Transverse colon (tissue), 4 donors: ENCODE measurements at regions not wholly inside any gene's neighbourhood (a gene's known extent, or its start where the extent isn't known, plus 50 kb on each side); places are given as distances from the start of the nearest gene placed in this dataset.

Experiments used
- EP300 ChIP-seq: sonication (generic); formaldehyde crosslinking; IDR thresholded peaks from one replicate; pipeline ENCODE4 v1.6.1; 2017; ENCODE audit warnings: antibody characterized with exemption, low read depth
- POLR2A ChIP-seq: fragments of 450-650 bp; IDR thresholded peaks from one replicate; pipeline ENCODE4 v1.6.1; 2016; ENCODE audit warnings: antibody characterized with exemption, mild to moderate bottlenecking, moderate library complexity
- POLR2AphosphoS5 ChIP-seq, 3 donors: sonication (generic); formaldehyde crosslinking; IDR thresholded peaks; one replicate each; pipeline ENCODE4 v1.6.1; 2016; ENCODE audit warnings: antibody characterized with exemption in 3 of 3
- TF ChIP-seq, protein P1 (sequence below), 5 experiments: fragments of 200-600 bp in 3 of 5; fragments of 450-650 bp in 2 of 5; sonication (generic) in 3 of 5; IDR thresholded peaks; 1 replicate in 2 of 5; 2 replicates in 3 of 5; pipeline ENCODE4 v1.5.1; 2016 to 2017; ENCODE audit warnings: antibody characterized with exemption in 5 of 5, inconsistent platforms in 3 of 5, mild to moderate bottlenecking in 2 of 5, moderate library complexity in 1 of 5

DNA sequence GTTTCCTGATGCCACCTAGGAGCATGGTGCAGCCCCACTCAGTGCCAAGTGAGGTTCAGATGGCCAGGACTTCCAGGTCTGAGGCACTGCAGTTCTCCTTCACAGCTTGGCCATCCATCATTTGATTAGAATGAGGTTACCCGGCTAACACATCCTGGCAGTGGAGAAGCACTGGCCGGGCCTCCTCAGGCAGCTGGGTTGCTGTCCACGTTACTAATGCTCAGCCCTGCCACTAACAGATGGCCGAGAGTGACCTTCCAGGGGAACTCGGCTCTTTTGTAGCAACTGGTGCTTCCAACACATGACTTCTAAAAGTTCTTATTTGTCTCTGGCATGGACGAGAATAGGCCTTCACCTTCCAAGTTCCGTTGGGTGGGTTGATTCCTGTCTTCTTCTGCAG lies 204.6 kb upstream of the CFAP20DC start:
- TF ChIP-seq POLR2A (no peak), POLR2AphosphoS5 (IDR thresholded peaks at IDR 0.05) (no peak), EP300 (no peak)
- TF ChIP-seq, protein P1, sequence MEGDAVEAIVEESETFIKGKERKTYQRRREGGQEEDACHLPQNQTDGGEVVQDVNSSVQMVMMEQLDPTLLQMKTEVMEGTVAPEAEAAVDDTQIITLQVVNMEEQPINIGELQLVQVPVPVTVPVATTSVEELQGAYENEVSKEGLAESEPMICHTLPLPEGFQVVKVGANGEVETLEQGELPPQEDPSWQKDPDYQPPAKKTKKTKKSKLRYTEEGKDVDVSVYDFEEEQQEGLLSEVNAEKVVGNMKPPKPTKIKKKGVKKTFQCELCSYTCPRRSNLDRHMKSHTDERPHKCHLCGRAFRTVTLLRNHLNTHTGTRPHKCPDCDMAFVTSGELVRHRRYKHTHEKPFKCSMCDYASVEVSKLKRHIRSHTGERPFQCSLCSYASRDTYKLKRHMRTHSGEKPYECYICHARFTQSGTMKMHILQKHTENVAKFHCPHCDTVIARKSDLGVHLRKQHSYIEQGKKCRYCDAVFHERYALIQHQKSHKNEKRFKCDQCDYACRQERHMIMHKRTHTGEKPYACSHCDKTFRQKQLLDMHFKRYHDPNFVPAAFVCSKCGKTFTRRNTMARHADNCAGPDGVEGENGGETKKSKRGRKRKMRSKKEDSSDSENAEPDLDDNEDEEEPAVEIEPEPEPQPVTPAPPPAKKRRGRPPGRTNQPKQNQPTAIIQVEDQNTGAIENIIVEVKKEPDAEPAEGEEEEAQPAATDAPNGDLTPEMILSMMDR (IDR thresholded peaks at IDR 0.05), result no peak
